HG03159 (cell line): ENCODE measurements at regions not wholly inside any gene's neighbourhood (a gene's known extent, or its start where the extent isn't known, plus 50 kb on each side); places are given as distances from the start of the nearest gene placed in this dataset.

Source experiments
- ATAC-seq: cut with Tn5 transposase; IDR thresholded peaks from one replicate; pipeline ENCODE4 v1.9.1; 2021; ENCODE audit warnings: mild to moderate bottlenecking, moderate library complexity; ENCODE audit not compliant: unreplicated experiment

DNA sequence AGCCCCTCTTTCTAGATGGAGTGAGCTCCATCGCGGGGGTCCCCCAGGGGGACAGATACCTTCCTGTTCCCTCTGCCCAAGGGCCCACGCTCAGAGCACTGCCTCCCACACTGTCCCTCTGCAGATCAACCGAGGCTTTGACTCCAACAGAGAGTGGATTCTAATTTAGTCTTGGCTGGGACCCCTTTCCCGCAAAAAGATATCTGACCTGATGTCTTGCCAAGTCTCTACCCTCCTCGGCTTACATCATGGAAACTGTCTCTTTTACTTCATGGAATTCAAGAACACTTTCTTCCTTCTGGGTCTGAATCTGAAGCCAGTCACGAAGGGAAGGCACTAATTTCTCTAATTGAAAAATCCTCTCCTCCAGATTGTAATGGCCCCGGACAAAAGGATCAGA, 278.0 kb downstream of the BMP7 start:
- no peak for ATAC-seq

DNA sequence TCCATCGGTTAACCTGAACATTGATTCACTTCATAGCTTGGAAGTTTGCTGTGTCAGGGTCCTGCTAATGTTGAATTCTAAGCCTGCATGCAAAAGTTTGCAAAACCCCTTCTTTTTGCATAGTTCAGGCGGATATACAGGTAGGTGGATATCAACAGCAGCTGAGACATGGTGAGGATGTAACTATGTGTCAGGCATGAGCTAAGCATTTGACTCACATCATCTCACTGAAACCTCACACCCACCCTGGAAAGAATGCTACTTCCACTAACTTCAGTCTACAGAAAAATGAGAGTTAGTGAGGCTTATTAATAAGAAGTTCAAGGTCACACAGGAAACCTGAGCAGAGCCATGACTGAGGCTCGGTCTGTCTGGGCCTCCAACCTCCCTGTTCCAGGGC, 276.9 kb downstream of the BMP7 start:
- no peak for ATAC-seq

DNA sequence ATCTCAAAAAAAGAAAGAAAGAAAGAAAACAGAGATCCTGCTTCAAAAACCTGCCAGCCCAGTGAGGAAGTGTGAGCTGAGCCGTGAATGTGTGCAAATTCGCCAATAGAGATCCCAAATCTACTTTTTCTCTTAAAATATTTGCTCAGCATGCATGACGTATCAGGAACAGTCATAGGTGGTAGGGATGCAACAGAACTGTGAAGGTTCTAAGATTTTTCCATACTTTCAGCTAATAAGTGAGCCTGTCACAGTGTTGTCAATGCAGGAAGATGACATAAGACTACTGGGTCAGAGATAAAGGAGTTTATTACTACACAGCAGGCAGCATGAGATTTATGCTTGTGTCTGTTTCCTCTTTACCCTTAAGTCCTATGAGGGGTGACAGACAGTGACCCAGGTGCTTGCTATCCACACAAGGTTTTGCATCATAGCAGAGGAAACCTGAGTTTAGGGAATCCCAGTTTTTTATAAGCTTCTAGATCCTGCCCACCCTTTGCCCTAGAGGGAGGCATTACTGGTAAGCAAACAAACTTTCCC, 273.4 kb downstream of the BMP7 start:
- ATAC-seq: no peak

DNA sequence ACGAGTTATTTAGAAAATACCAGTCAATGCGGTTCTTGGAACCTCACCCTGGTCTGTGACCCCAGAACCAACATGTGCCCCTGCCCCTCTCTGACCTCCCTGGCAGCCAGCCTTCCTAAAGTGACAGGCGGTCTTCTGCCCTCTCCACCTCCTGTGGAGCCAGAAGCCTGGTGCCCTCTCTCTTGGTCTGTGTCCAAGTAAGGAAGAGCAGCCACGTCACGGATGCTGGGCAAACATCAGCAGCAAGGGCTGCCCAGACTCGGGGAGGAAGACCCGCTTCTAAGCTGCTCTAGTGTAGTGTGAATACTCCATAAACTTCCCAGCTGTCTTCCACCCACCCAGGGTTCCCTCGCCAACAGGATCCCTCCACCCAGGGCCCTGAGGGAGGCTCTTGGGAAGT, 272.4 kb downstream of the BMP7 start:
- no peak for ATAC-seq

DNA sequence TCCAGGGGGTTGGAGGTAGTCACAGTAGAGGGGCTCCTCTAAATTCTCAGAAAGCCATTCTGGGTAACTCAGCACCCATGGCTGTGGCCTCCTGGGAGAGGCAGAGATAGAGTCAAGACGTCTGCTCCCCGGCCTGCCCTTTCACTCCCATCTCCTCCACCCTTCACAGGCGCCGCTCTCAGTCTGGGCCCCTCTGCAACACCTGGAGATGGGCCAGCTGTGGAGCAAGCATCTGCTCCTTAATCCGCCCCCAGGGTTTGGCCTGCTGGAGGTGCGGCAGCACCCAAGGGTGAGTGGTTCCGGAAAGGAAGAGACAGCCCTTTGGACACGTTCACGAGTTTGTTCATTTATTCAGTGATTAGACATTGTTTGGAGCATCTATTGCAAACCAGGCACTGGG, 271.3 kb downstream of the BMP7 start:
- ATAC-seq: no peak

DNA sequence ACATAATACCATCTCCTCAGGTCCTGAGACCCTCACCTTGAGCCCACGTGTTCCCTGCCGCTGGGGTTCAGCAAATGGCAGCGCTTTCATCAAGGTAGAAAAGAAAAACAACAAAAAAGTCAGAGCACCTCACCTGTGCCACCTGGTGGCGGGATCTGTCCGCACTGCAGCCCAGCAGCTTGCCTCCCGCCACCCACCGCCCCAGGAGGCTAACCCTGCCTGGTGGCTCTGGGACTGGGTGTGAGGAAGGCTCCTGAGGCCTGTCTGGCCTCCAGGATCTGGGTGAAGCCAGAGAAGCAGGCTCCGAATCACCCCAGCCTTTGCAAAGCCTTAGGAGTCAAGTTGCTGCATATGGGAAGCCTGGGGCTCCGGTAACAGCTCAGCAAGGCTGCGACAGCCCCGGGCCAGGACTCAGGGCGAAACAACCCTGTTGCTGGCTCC, 270.8 kb downstream of the BMP7 start:
- ATAC-seq: no peak

DNA sequence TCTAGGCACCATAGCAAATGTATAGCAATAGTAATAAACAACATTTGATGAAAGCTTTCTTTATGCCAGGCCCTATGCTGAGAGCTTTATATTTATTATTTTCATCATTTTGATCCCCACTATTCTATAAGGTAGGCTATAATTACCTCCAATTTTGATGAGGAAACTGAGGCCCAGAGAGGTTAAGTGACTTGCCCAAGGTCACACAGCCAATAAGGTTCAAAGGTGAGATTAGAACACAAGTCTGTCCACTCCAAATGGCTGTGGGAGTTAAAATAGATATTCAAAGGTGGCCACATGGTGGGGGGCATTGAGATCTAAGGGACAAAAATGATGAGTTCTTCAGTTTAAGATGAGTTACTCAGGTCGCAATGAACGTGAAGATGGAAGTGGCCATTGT, 269.9 kb downstream of the BMP7 start:
- ATAC-seq: no peak

DNA sequence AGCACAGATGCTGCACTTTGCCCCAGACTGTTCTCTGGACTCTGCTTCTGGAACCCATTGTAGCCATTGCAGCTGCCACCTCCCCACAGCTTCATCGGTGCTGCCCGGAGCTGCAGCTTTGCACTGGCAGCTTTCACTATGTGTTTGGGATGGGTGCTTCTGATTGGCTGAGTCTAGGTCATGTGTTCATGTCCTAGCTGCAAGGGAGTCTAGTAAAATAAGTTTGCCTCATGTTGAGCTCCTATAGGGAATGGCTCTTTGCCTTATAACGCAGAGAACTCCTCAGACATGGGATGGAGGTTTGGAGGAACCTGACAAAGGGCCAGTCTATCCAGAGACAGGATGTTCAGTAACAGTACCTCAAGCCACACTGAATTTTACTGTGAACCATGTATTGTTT, 268.0 kb downstream of the BMP7 start:
- ATAC-seq: no peak

DNA sequence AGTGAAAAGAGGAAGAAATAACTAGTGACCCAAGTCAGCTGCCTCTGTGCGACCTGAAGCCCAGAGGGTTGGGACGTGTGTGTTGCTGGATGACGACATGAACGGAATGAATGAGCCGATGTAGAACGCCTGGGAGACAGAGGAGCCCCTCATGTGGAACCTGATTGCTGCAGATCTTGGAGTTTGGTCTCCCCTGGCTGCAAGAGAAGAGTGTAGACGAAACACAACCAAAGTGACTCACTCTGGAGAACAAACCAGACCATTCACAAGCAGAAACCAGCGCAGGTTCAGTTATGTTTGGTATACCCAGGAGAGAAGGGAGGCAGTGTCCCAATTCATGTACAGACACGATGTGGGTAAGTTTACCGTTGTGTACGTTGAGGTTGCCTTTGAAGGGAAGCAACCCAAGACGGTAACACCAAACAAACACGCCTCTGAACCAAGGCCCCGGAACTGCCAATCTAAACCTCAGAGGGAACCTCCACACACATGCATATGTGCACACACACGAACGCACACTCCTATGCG, 265.9 kb downstream of the BMP7 start:
- no peak for ATAC-seq

DNA sequence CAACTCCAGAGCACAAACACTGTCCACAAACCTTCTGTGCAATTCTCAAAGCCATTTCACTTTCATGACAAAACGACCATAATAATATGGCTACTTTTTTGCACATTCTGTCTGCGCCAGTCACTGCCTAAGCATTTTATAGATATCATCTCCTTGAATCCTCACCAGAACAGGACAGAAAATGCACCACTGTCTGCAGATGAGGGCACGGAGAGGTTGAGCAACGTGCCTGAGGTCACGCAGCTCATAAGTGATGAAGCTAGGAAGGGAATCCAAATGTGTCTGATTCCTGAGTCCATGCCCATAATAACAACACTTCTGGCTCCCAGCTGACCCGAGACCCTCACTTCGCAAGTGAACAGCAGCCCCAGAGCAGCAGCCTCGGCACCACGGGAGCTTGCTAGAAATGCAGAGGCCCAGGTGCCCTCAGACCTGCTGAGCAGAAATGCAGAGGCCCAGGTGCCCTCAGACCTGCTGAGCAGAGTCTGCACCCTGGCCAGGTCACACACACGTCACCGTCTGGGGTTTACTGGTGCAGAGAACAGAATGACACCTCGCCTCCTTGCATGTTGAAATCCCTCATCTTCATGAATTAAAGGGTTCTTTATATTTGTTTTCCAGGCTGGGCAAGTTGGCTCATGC, 265.2 kb downstream of the BMP7 start:
- no peak for ATAC-seq

DNA sequence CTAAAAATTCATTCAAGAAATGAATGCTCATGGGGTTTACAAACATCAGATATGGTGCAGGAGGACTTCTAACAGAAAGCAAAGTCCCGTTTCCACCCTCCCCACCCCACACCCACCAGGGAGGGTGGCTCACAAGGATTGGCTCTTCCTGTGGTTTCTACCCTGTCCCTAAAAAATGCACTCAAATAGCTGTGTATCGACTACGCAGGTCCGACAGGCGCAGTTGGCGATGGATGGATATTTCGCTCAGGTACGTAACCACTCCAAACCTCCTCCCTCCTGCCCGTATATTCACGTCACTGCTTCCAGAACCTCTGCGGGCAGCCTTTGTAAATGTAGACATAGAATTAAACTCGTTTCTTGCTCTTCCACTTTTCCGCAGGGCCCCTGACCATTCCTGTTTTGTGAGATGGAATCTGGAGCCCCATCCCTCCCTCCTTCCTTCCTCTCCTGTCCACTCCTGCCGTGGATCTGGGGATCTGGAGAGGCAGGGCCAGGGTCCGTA, 264.3 kb downstream of the BMP7 start:
- ATAC-seq: no peak

DNA sequence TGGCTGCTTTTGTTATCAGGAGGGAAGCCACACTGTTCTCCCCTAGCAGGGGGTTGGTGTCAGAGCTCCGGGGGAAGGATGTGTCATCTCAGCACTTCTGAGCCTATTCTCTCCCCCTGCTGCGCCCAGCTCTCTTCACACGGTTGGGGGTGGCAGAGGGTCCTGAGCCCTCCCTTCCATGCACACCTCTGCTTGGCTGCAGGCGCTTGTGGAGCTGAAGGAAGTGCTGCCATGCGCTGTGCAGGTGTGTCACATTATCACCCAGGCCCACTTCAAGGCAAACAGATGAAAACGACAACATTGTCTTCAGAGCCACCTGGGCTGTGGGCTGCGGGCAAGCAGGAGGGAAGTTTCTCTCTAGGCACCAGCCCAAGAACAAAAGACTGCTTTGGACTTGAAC, 263.4 kb downstream of the BMP7 start:
- no peak for ATAC-seq

DNA sequence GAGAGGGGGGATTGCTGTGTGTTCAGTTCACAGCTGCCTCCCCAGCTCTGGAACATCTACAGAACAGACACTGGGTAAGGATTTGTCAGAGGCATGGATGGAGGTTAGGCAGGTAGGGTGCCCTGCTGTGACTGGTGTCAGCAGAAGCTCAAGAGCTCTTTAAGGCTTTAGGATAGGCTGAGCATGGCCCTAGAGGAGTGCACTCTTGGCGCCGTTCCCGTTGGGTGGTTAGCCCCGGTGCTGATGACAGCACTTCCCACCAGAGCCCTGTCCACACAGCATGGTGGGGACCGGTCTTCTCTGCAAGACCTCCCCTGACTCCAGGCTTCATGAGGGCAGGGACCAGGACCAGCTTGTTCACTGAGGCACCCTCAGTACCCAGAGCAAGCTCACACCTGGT, 262.0 kb downstream of the BMP7 start:
- no peak for ATAC-seq

DNA sequence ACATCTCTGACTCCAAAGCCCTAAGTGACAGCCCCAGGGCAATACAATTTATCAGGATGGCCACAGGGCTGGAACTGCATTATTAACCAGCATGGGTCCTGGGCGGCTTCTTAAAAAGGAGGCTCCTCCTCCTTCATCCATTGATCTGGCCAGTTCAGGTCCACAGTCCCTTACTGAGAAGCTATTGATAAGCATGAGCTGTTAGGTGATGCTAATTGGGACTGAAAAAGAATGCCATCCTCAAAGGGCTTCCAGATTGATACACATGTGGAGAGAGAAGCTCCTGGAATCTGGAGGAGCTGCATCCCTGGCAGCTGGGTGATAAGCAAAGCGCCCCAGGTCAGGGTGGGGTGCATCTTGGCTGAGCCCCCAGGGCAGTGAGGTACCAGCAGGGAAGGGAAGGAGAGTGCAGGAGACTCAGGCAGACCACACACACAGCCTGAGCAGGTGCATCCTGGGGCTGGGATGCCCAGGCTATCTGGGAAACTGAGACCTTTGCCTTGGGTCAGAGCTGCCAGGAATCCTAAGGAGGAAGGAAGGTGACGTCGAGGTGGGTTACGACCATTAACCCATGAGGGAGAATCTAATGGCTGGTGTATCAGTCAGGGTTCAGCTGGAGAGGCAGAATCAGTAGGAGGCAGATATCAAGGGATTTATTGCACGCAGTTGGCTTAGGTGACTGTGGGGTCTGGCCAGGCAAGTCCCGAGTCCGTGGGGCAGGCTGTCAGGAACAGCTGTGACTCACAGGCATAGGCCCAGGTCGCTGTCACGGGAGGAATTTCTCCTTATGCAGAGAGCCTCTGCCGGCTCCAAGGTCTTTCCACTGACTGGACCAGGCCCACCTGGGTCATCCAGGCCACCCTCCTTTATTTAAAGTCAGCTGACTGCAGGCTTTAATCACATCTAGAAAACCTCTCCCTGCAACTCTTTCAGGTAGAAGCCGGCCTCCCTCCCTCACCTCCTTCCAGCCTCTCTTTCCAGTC, 261.2 kb downstream of the BMP7 start:
- ATAC-seq: no peak

DNA sequence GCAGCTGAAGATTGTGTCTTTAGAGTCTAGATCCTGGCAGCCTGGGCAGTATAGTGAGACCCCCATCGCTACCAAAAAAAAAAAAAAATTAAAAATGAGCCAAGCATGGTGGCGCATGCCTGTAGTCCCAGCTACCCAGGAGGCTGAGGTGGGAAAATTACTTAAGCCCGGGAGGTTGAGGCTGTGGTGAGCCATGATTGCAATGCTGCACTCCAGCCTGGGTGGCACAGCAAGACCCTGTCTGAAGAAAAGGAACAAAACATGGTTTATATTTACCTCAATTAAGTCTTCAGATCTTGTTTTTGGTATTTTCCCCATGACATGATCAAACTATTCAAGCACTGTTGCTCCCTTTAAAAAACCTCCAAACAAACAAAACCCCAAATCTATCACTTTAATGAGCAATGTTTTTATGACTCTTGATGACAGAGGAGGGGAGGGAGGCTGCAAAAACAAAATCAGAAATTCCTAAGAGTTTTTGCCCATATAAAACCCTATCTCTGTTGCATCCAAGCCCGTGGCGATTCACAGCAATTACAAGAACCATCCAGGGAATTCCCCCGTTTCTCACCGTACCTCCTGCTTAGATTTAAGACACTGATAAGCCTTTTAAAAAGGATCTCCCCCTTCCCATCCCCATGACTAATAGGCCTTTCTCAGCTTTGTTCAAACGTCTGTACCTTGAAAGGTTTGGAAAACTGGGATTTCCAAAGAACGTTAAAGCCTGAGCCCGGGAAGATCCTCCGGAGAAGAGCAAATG, 259.9 kb downstream of the BMP7 start:
- no peak for ATAC-seq

DNA sequence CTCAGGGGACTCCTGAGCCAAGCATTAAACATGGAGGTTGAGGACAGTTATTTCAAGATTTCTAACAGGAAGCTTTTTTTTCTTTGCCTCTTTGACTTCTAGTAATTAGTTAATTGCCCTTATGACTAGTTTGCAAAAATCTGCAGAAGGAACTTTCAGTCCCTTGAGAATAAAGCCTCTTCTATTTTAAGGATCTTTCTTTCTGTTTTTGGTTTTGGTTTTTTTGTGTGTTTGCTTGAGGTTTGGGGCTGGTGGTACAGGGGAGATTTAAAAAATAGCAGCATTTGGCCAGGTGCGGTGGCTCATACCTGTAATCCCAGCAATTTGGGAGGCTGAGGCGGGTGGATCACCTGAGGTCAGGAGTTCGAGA, 259.3 kb downstream of the BMP7 start:
- no peak for ATAC-seq

DNA sequence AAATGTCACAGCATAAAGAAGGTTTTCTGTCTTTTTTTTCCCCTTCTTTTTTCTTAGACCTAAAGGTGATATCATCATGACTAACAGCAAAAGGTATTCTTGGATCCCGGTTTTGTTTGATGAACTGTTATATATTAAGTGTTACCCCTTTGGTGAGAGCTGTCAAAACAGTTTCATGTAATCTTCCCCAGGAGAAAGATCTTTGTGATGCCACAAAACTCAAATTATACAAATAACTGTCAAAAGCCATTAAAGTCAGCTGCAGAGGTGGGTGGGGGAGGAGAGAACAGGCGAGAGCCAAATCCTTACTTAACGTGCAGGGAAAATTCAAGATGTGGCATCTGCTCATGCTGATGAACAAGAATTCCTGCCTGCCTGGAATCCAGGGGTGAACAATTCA, 258.2 kb downstream of the BMP7 start:
- no peak for ATAC-seq

DNA sequence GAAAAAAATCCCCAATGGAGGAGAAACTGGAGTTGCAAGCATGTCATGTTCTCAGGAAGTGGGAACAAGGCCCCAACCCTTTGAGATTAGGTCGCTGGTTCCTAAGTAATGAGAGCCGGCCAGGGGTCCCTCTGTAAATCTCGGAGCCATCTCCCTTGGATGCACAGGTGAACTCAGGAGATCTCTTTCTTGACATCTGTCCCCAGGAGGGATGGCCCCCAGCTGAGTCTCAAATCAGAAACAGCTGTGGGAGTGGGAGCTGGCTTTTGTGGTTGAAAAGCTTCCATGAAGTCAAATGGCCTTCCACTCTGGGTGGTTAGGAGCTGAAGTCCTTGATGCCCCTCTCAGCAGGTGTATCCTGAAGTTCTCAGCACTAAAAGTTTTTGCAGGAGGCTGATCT, 257.1 kb downstream of the BMP7 start:
- no peak for ATAC-seq

DNA sequence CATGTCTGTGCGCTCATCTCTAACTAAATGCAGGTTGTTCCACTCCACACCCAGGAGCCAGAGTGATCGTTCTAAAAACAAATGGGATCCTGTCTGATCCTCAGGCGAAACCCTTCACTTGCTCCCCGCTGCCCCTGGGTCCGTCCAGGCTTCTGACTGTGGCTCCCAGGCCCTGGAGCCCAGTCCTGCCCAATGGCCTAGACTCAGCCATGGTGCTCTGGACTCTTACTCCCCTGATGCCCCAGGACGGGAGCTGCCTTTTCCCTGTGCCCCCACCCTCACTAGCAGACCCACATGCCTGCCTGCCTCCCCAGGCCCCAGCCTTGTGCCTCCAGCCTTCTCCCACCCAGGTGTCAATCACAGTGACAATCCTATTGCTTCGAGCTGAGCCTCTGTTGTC, 256.7 kb downstream of the BMP7 start:
- no peak for ATAC-seq

DNA sequence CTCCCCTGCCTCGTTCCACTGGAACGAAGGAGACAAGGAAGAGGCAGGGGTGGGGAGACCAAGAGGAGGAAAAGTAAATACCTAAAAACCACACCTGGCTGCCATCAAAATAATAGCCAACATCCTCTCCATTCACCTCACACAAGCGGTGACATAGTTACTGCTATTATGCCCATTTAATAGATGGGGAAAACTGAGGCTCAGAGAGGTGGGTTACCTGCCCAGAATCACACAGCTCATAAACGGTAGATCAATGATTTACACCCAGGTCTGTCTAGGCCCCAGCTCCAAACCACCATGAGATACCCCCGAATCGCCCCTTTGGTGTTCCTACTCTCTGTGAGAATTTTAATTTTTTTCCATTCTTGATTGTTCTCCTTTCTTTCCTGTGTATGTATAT, 253.8 kb downstream of the BMP7 start:
- ATAC-seq: no peak

DNA sequence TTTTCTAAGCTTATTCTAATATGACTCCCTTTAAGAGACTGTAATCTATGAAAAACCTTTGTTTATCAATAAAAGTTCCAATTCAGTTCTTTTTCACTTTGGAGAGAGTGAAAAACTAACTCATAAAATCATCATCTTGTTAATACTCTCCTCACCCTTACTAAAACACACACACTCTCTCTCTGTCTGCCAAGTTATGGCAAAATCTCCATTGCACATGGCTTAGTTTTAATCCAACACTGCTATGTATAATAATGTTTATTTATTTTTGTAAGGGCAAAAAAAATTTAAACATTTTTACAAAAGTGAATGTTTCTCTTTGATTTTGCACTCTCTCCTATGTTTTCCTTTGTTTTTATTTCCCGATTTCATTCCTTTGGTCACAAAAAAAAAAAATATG, 253.2 kb downstream of the BMP7 start:
- no peak for ATAC-seq
